ENCODE measurements at regions not wholly inside any gene's neighbourhood (a gene's known extent, or its start where the extent isn't known, plus 50 kb on each side); places are given as distances from the start of the nearest gene placed in this dataset.

- no peaks in the 10 kb centered on the region for H3K4me1 ChIP-seq (ENCODE audit: control insufficient read depth in 2 of 2, insufficient read depth in 1 of 2, low read depth in 1 of 2, low read length in 2 of 2)
- H3K36me3 ChIP-seq (replicated peaks in 1 of 2; ENCODE audit: control insufficient read depth in 2 of 2, insufficient read depth in 2 of 2, low read length in 2 of 2): no peaks in the 10 kb centered on the region
- no peak overlapping the region for H2BK5ac ChIP-seq (ENCODE audit: low read length)
- H3K4ac ChIP-seq (ENCODE audit: low read length): no peak overlapping the region
- H2BK12ac ChIP-seq (ENCODE audit: low read length): no peak overlapping the region
- no CpG with 5 or more reads among the region's 1 CpG for WGBS, 2 donors (ENCODE audit: extremely low coverage in 2 of 2, insufficient read length in 2 of 2, insufficient replicate concordance in 1 of 2)
- no peak overlapping the region for H4K8ac ChIP-seq (ENCODE audit: low read depth, low read length)
- H3K9ac ChIP-seq (ENCODE audit: low read depth, low read length, poor library complexity): no peak overlapping the region
- no peak overlapping the region for H2BK15ac ChIP-seq (ENCODE audit: low read length)
- no peak overlapping the region for H2AK5ac ChIP-seq (ENCODE audit: low read depth, low read length)
- H3K18ac ChIP-seq (ENCODE audit: low read length): no peak overlapping the region
- no peak overlapping the region for H3K4me3 ChIP-seq (ENCODE audit: low read length in 2 of 2)
- no peak overlapping the region for H3K27ac ChIP-seq (replicated peaks; ENCODE audit: low read length)
- H2BK120ac ChIP-seq (ENCODE audit: low read depth, low read length): no peak overlapping the region
- no peak overlapping the region for H3K4me2 ChIP-seq (ENCODE audit: insufficient read depth, low read length, poor library complexity, severe bottlenecking)
- H3K14ac ChIP-seq (ENCODE audit: low read length): no peak overlapping the region
- no peaks in the 10 kb centered on the region for H3K27me3 ChIP-seq (ENCODE audit: control insufficient read depth in 3 of 3, insufficient read depth in 3 of 3, low read depth in 1 of 3, low read length in 3 of 3)
- H2AFZ ChIP-seq (ENCODE audit: low read length): no peak overlapping the region
- H4K91ac ChIP-seq (ENCODE audit: low read depth, low read length, poor library complexity): no peak overlapping the region
- H3K9me3 ChIP-seq (replicated peaks in 1 of 2; ENCODE audit: control insufficient read depth in 2 of 2, insufficient read depth in 1 of 2, low read depth in 1 of 2, low read length in 2 of 2): no peaks in the 10 kb centered on the region
- H3K23ac ChIP-seq (ENCODE audit: low read depth, low read length, poor library complexity): no peak overlapping the region
- DNase-seq (ENCODE audit: low spot score): no peak
- H3K79me1 ChIP-seq (ENCODE audit: low read depth, low read length): no peaks in the 10 kb centered on the region
These were observed 93.7 kb downstream of the NFKBIZ start for GRCh38 chr3:101943029-101943428.

DNA sequence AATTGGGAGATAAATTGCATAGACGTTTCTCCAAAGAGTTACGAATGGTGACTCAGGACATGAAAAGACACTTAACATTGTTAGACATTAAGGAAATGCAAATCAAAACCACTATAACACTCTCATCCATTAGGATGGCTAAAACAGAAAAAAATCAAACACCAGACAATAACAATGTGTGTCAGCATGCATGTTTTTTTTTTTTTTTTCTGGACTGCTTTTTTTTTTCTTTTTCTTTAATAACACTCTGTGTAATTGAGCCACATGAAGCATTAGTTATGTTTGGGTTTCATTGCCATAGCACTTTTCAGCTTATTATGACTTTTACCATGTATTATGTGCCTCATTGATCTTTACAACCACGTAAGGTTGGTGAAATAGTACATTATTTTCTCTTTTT lies 95.0 kb downstream of the NFKBIZ start:
- Histone ChIP-seq H3K4me1 (ENCODE audit: control insufficient read depth in 2 of 2, insufficient read depth in 1 of 2, low read depth in 1 of 2, low read length in 2 of 2) (no peaks in the 10 kb centered on the region), H3K27ac (replicated peaks; ENCODE audit: low read length) (no peak overlapping the region), H3K18ac (ENCODE audit: low read length) (no peak overlapping the region), H3K4ac (ENCODE audit: low read length) (no peak overlapping the region), H4K8ac (ENCODE audit: low read depth, low read length) (no peak overlapping the region), H2AFZ (ENCODE audit: low read length) (no peak overlapping the region), H3K14ac (ENCODE audit: low read length) (no peak overlapping the region), H4K91ac (ENCODE audit: low read depth, low read length, poor library complexity) (no peak overlapping the region), H2BK15ac (ENCODE audit: low read length) (no peak overlapping the region), H3K79me1 (ENCODE audit: low read depth, low read length) (no peaks in the 10 kb centered on the region), H2BK120ac (ENCODE audit: low read depth, low read length) (no peak overlapping the region), H3K4me3 (ENCODE audit: low read length in 2 of 2) (no peak overlapping the region), H3K4me2 (ENCODE audit: insufficient read depth, low read length, poor library complexity, severe bottlenecking) (no peak overlapping the region), H2BK5ac (ENCODE audit: low read length) (no peak overlapping the region), H2AK5ac (ENCODE audit: low read depth, low read length) (no peak overlapping the region), H3K9ac (ENCODE audit: low read depth, low read length, poor library complexity) (no peak overlapping the region), H3K27me3 (ENCODE audit: control insufficient read depth in 3 of 3, insufficient read depth in 3 of 3, low read depth in 1 of 3, low read length in 3 of 3) (no peaks in the 10 kb centered on the region), H3K36me3 (replicated peaks in 1 of 2; ENCODE audit: control insufficient read depth in 2 of 2, insufficient read depth in 2 of 2, low read length in 2 of 2) (no peaks in the 10 kb centered on the region), H3K23ac (ENCODE audit: low read depth, low read length, poor library complexity) (no peak overlapping the region), H3K9me3 (replicated peaks in 1 of 2; ENCODE audit: control insufficient read depth in 2 of 2, insufficient read depth in 1 of 2, low read depth in 1 of 2, low read length in 2 of 2) (no peaks in the 10 kb centered on the region), H2BK12ac (ENCODE audit: low read length) (no peak overlapping the region)
- no CpG with 5 or more reads among the region's 3 CpGs for WGBS, 2 donors (ENCODE audit: extremely low coverage in 2 of 2, insufficient read length in 2 of 2, insufficient replicate concordance in 1 of 2)
- DNase-seq (ENCODE audit: low spot score): no peak

DNA sequence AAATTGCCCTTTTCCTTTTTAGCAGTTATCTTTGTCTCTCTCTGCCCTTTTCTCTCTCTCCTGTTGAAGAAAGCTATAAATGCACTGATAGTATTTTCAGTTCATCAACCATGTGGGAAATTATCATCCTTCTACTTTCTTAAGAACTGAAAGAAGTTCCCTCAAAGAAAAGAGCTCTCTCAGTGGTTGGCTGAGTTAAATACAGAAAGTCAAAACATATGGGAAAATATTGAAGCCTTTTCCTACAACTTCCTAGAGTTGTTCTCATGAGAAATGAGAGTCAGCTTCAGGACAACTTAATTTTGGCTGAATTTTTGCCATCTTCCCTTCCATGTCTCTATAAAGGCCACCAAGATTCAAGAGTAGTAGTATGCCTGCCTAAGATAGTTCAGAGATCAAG lies 96.7 kb downstream of the NFKBIZ start:
- Histone ChIP-seq H2BK15ac (ENCODE audit: low read length) (no peak overlapping the region), H3K4me1 (ENCODE audit: control insufficient read depth in 2 of 2, insufficient read depth in 1 of 2, low read depth in 1 of 2, low read length in 2 of 2) (no peaks in the 10 kb centered on the region), H2AFZ (ENCODE audit: low read length) (no peak overlapping the region), H3K36me3 (replicated peaks in 1 of 2; ENCODE audit: control insufficient read depth in 2 of 2, insufficient read depth in 2 of 2, low read length in 2 of 2) (no peaks in the 10 kb centered on the region), H3K27me3 (ENCODE audit: control insufficient read depth in 3 of 3, insufficient read depth in 3 of 3, low read depth in 1 of 3, low read length in 3 of 3) (no peaks in the 10 kb centered on the region), H2BK120ac (ENCODE audit: low read depth, low read length) (no peak overlapping the region), H3K27ac (replicated peaks; ENCODE audit: low read length) (no peak overlapping the region), H3K4me2 (ENCODE audit: insufficient read depth, low read length, poor library complexity, severe bottlenecking) (no peak overlapping the region), H3K23ac (ENCODE audit: low read depth, low read length, poor library complexity) (no peak overlapping the region), H3K4me3 (ENCODE audit: low read length in 2 of 2) (no peak overlapping the region), H3K4ac (ENCODE audit: low read length) (no peak overlapping the region), H3K18ac (ENCODE audit: low read length) (no peak overlapping the region), H3K9me3 (replicated peaks in 1 of 2; ENCODE audit: control insufficient read depth in 2 of 2, insufficient read depth in 1 of 2, low read depth in 1 of 2, low read length in 2 of 2) (no peaks in the 10 kb centered on the region), H4K91ac (ENCODE audit: low read depth, low read length, poor library complexity) (no peak overlapping the region), H3K79me1 (ENCODE audit: low read depth, low read length) (no peaks in the 10 kb centered on the region), H3K9ac (ENCODE audit: low read depth, low read length, poor library complexity) (no peak overlapping the region), H2BK12ac (ENCODE audit: low read length) (no peak overlapping the region), H2BK5ac (ENCODE audit: low read length) (no peak overlapping the region), H4K8ac (ENCODE audit: low read depth, low read length) (no peak overlapping the region), H2AK5ac (ENCODE audit: low read depth, low read length) (no peak overlapping the region), H3K14ac (ENCODE audit: low read length) (no peak overlapping the region)
- no peak for DNase-seq (ENCODE audit: low spot score)

GRCh38 chr3:101946906-101947305 lies 97.6 kb downstream of the NFKBIZ start:
- H2BK5ac ChIP-seq (ENCODE audit: low read length): no peak overlapping the region
- WGBS, 2 donors (ENCODE audit: extremely low coverage in 2 of 2, insufficient read length in 2 of 2, insufficient replicate concordance in 1 of 2): no CpG with 5 or more reads among the region's 3 CpGs
- no peaks in the 10 kb centered on the region for H3K4me1 ChIP-seq (ENCODE audit: control insufficient read depth in 2 of 2, insufficient read depth in 1 of 2, low read depth in 1 of 2, low read length in 2 of 2)
- DNase-seq (ENCODE audit: low spot score): no peak
- H3K18ac ChIP-seq (ENCODE audit: low read length): no peak overlapping the region
- no peak overlapping the region for H3K4me3 ChIP-seq (ENCODE audit: low read length in 2 of 2)
- H3K36me3 ChIP-seq (replicated peaks in 1 of 2; ENCODE audit: control insufficient read depth in 2 of 2, insufficient read depth in 2 of 2, low read length in 2 of 2): no peaks in the 10 kb centered on the region
- H3K4ac ChIP-seq (ENCODE audit: low read length): no peak overlapping the region
- no peak overlapping the region for H3K27ac ChIP-seq (replicated peaks; ENCODE audit: low read length)
- no peak overlapping the region for H3K14ac ChIP-seq (ENCODE audit: low read length)
- H2BK15ac ChIP-seq (ENCODE audit: low read length): no peak overlapping the region
- no peak overlapping the region for H3K23ac ChIP-seq (ENCODE audit: low read depth, low read length, poor library complexity)
- H4K8ac ChIP-seq (ENCODE audit: low read depth, low read length): no peak overlapping the region
- H2BK120ac ChIP-seq (ENCODE audit: low read depth, low read length): no peak overlapping the region
- H3K9ac ChIP-seq (ENCODE audit: low read depth, low read length, poor library complexity): no peak overlapping the region
- no peak overlapping the region for H4K91ac ChIP-seq (ENCODE audit: low read depth, low read length, poor library complexity)
- no peak overlapping the region for H2BK12ac ChIP-seq (ENCODE audit: low read length)
- H2AFZ ChIP-seq (ENCODE audit: low read length): no peak overlapping the region
- H3K4me2 ChIP-seq (ENCODE audit: insufficient read depth, low read length, poor library complexity, severe bottlenecking): no peak overlapping the region
- H3K79me1 ChIP-seq (ENCODE audit: low read depth, low read length): no peaks in the 10 kb centered on the region
- no peak overlapping the region for H2AK5ac ChIP-seq (ENCODE audit: low read depth, low read length)
- H3K9me3 ChIP-seq (replicated peaks in 1 of 2; ENCODE audit: control insufficient read depth in 2 of 2, insufficient read depth in 1 of 2, low read depth in 1 of 2, low read length in 2 of 2): no peaks in the 10 kb centered on the region
- H3K27me3 ChIP-seq (ENCODE audit: control insufficient read depth in 3 of 3, insufficient read depth in 3 of 3, low read depth in 1 of 3, low read length in 3 of 3): no peaks in the 10 kb centered on the region
